GM12878 (cell line): ENCODE measurements at regions not wholly inside any gene's neighbourhood (a gene's known extent, or its start where the extent isn't known, plus 50 kb on each side); places are given as distances from the start of the nearest gene placed in this dataset.

Source experiments
- EZH2 ChIP-seq: IDR thresholded peaks from 2 replicates; pipeline ENCODE4 v1.6.1; 2012; ENCODE audit warnings: low read depth, mild to moderate bottlenecking, control low read depth, inconsistent platforms, low read length, borderline replicate concordance; ENCODE audit not compliant: control insufficient read depth
- FOXM1 ChIP-seq: IDR thresholded peaks from 2 replicates; pipeline ENCODE4 v1.6.1; 2012; ENCODE audit warnings: low read depth, mild to moderate bottlenecking, inconsistent platforms, low read length, moderate library complexity
- RBBP5 ChIP-seq: fragments of 200-600 bp; sonication (generic); conservative IDR thresholded peaks from 2 replicates; pipeline ENCODE4 v1.6.1; 2016
- TF ChIP-seq, protein P1 (sequence below), 3 experiments: IDR thresholded peaks in 2 of 3; conservative IDR thresholded peaks in 1 of 3; 2 replicates each; pipeline ENCODE4 v1.5.1; 2011; ENCODE audit warnings: low read depth in 3 of 3, low read length in 3 of 3, mild to moderate bottlenecking in 3 of 3, control low read depth in 2 of 3, moderate library complexity in 2 of 3, inconsistent platforms in 1 of 3, mixed read lengths in 1 of 3; ENCODE audit not compliant: control insufficient read depth in 2 of 3, insufficient read depth in 1 of 3; ENCODE audit errors: extremely low read depth in 1 of 3
- TF ChIP-seq, protein P2 (sequence below): IDR thresholded peaks from 2 replicates; pipeline ENCODE4 v1.6.1; 2011; ENCODE audit warnings: borderline replicate concordance, low read depth, mild to moderate bottlenecking, moderate library complexity, mixed read lengths, low read length; ENCODE audit not compliant: insufficient read depth; ENCODE audit errors: extremely low read length

DNA sequence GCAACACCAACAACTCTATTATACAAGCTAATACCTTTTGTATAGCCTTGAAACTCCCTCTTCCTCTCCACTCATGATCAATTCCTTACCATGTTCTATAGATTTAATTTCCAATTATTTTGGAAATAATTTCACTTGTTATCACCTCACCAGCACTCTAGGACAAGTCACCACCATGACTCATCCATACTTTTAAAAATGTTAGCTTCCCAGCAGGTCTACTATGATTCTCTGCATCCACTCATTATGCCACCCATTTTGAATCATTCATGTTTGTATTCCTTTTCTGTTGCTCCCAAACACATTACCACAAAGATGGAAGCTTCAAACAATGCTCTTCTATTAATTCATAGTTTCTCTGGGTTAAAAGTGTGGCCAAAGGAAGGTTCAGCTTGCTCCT, 469.6 kb downstream of the PDGFC start:
- TF ChIP-seq FOXM1 (no peak), EZH2 (no peak), RBBP5 (no peak)
- TF ChIP-seq, protein P1, sequence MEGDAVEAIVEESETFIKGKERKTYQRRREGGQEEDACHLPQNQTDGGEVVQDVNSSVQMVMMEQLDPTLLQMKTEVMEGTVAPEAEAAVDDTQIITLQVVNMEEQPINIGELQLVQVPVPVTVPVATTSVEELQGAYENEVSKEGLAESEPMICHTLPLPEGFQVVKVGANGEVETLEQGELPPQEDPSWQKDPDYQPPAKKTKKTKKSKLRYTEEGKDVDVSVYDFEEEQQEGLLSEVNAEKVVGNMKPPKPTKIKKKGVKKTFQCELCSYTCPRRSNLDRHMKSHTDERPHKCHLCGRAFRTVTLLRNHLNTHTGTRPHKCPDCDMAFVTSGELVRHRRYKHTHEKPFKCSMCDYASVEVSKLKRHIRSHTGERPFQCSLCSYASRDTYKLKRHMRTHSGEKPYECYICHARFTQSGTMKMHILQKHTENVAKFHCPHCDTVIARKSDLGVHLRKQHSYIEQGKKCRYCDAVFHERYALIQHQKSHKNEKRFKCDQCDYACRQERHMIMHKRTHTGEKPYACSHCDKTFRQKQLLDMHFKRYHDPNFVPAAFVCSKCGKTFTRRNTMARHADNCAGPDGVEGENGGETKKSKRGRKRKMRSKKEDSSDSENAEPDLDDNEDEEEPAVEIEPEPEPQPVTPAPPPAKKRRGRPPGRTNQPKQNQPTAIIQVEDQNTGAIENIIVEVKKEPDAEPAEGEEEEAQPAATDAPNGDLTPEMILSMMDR (IDR thresholded peaks at IDR 0.05 in 2 of 3, conservative IDR thresholded peaks at IDR 0.05 in 1 of 3; ENCODE audit: control insufficient read depth in 2 of 3, extremely low read depth in 1 of 3, insufficient read depth in 1 of 3, low read depth in 3 of 3, low read length in 3 of 3), result no peak
- TF ChIP-seq, protein P2, sequence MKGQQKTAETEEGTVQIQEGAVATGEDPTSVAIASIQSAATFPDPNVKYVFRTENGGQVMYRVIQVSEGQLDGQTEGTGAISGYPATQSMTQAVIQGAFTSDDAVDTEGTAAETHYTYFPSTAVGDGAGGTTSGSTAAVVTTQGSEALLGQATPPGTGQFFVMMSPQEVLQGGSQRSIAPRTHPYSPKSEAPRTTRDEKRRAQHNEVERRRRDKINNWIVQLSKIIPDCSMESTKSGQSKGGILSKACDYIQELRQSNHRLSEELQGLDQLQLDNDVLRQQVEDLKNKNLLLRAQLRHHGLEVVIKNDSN, result no peak
